GM18511 (cell line): ENCODE measurements at regions not wholly inside any gene's neighbourhood (a gene's known extent, or its start where the extent isn't known, plus 50 kb on each side); places are given as distances from the start of the nearest gene placed in this dataset.

Experiments
- ATAC-seq: cut with Tn5 transposase; IDR thresholded peaks from one replicate; pipeline ENCODE4 v1.9.1; 2021; ENCODE audit warnings: mild to moderate bottlenecking, moderate library complexity; ENCODE audit not compliant: unreplicated experiment

DNA sequence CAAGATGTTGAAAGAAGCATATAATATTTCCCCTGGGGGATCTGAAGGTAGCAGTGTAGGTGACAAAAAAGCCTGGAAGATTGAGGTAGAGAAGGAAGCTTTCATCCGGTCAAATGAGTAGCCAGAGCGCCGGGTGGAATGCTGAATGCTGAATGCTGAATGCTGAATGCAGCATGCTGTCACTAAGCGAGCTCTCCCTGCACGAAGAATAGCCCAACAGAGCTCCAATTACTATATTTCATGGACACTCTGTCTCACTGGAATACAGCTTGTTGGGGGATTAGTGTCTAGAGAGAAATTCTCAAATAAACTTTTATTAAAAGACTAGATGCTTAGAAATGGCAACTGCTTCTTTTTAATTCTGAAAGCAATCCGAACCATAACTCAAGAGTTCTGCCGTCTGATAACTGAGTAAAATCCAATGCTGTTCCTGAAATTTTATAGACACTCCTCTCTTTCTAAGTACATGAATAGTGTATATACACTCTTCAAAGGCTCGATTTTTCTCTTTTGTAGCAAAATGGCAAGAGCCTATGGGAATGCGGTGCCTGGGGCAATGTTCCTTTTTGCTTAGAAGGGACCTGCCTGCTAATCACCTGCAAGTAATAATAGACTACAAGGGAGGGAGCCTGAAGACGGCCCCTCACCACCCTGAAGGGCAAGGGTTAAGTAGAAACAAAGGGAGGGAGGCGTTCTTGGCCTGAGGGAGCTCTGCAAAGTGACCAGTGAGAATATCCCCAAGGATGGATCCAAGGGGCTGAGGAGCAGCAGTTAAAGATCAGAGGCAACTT, 203.7 kb upstream of the ESRRG start:
- no peak for ATAC-seq

- ATAC-seq = no peak
Measured at GRCh38 chr1:216925962-216926625, 202.9 kb upstream of the ESRRG start.

DNA sequence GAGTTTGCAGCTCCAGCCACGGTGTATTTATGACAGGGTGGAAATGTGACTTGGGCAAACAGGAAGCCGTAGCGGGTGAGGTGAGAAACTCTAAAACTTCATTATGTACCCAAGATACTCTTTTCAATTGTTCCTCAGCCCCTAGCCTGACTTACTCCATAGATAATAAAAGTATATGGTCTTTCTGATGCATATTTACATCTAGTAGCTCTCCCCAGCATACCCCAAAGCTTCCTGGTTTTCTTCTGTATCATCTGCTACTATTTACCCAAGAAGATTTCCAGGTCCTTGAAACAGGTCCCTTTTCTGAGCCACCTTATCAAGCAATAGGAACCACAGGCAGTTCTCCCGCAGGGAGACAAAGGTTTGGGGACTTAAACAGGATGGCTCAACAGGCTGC, 201.5 kb upstream of the ESRRG start:
- no peak for ATAC-seq

GRCh38 chr1:216923601-216924000, 200.4 kb upstream of the ESRRG start:
- no peak for ATAC-seq

GRCh38 chr1:216922406-216922805, 199.2 kb upstream of the ESRRG start:
- ATAC-seq = no peak

DNA sequence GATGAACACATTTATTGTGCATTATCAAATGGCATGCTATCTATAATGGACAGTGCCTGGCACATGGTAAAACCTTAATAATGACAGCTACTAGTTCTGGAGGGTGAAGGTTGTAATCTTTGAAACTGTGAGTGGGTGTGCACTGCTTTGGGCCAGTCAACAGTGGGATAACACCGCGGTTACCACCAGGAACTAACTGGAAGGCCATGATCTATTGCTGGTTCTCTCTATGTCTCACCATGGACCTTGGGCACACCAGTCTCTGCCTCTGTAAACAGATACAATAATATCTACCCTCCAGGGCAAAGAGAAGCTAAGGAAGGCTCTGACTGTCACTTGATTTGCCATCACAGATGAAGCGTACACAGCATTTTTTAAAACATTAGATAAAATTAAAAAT, 198.6 kb upstream of the ESRRG start:
- ATAC-seq = no peak

GRCh38 chr1:216919060-216919970, 196.1 kb upstream of the ESRRG start:
- ATAC-seq = no peak

DNA sequence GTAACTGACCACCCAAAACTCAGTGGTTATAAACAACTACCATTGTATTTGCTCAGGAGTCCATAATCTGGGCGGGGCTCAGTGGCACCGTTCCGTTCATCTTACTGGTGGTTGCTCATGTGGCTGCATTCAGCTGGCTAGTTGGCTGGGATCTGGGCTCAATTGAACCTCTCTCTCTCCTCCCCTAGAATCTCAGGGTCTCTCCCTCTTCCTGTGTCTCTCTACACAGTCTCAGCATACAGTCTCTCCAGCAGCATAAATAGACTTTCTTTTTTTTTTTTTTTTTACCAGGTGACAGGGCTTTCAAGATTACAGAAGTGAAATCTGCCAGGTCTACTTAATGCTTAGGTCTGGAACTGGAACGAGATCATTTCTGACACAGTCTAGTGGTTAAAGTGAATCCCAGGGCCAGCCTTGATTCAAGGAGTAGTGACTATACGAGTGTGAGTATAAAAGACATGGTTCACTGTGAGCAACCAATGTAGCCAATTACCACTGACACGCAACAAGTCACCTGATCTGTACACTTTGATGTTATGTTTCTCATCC, 193.7 kb upstream of the ESRRG start:
- no peak for ATAC-seq

- no peak for ATAC-seq
Measured at GRCh38 chr1:216914974-216915373, 191.7 kb upstream of the ESRRG start.

- no peak for ATAC-seq
Measured at GRCh38 chr1:216913976-216914375, 190.7 kb upstream of the ESRRG start.

- no peak for ATAC-seq
Measured at GRCh38 chr1:216910081-216910840, 187.0 kb upstream of the ESRRG start.

DNA sequence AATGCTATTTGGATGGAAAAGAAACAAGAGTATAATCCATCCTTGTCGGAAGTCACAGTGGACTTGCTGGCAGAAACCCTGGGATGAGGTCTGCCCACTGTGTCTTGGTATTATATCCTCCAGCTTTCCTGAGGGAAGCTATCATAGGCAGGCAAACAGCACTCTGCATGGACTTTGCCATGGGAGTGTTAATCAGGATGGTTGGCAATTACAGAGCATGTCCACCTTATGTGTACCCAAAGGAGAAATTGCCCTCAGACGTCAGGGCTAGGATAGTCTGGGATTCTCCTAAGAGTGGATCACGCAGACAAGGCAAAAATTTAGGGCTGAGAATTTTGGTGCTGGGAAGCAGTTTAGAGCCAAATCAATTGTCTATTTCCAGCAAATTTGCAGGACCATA, 184.9 kb upstream of the ESRRG start:
- ATAC-seq = no peak

DNA sequence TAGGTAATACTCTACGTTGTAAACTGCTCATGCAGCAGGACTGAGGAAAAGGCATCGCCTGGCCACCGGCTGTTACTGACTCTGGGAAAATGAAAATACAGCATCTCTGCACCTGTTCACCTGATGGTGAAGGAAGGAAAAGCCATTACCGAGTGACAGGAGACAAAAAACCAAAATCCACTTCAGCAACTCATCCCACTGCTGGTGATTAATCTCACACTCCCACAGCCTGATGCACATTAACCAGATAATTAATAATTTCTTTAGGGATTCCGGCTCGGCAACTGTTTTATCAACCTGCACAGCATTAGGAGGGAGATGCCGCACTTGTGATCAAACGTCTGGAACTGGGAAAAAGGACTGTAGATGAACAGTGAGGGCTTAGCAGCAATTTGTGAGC, 183.9 kb upstream of the ESRRG start:
- no peak for ATAC-seq

DNA sequence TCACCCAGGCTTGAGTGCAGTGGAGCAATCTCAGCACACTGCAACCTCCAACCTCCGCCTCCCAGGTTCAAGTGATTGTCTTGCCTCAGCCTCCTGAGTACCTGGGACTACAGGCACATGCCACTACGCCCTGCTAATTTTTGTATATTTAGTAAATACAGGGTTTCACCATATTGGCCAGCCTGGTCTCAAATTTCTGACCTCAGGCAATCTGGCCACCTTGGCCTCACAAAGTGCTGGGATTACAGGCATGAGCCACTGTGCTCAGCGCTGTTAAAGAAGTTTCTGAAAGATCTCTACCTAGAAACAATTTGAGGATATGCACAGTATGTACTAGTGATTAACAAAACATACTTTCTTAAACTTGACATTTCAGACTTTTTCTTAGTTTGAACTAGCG, 182.6 kb upstream of the ESRRG start:
- ATAC-seq = no peak

DNA sequence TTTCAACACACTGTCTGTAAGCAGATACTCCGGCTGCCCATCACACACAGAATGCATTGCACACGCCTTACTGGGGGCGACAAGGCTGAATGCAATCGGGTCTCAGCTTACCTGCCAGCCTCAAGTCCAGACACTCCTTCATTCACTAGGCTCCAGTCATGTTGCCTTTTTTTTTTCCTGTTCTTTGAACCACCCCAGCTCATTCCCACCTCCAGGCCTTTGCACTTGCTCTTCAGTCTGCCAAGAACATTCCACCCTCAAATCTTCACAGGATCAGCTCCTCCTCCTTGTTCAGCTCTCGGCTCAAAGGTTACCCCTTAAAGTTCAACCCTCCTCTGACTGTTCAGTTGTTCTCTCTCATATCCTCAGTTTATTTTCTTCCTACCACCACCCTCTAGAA, 181.9 kb upstream of the ESRRG start:
- ATAC-seq = no peak

DNA sequence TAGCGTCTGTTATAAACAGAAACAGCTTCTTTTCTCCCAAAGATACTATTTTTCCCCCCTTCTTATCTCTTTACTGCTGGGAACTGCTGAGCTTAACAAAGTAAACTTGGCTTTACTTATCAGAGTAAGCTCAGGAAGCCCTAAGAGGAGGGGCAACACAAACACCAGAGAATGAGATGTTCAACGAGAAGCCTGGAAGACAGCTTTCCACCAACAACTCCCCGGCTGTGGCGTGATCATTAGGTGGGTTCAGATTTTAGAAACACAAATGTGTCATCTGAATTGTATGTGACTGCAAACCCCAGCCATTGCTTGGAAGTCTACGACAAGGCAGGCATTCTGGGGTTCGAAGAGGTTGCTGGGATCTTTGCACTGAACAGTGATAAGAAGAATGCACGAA, 181.2 kb upstream of the ESRRG start:
- ATAC-seq = no peak

DNA sequence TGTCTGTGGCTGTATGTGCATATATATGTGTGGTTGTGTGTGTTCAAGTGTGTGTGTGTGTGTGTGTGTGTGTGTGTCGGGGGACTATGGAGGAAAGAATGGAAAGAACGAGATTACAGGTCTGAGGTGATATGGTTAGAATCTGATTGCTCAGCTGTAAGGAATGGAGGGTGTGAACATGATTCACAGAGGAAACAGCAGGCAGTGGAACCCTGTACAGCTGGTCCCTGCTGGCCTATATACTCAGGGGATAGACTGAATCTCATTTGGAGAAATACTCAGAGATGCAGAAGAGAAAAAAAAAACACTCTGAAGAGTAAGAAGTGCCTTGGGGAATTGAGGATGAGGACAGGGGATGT, 180.1 kb upstream of the ESRRG start:
- no peak for ATAC-seq

GRCh38 chr1:216902669-216903381, 179.6 kb upstream of the ESRRG start:
- ATAC-seq = no peak

GRCh38 chr1:216900116-216900620, 176.9 kb upstream of the ESRRG start:
- no peak for ATAC-seq

- no peak for ATAC-seq
Measured at GRCh38 chr1:216898801-216899200, 175.6 kb upstream of the ESRRG start.
